ENCODE measurements at regions not wholly inside any gene's neighbourhood (a gene's known extent, or its start where the extent isn't known, plus 50 kb on each side); places are given as distances from the start of the nearest gene placed in this dataset.

DNA sequence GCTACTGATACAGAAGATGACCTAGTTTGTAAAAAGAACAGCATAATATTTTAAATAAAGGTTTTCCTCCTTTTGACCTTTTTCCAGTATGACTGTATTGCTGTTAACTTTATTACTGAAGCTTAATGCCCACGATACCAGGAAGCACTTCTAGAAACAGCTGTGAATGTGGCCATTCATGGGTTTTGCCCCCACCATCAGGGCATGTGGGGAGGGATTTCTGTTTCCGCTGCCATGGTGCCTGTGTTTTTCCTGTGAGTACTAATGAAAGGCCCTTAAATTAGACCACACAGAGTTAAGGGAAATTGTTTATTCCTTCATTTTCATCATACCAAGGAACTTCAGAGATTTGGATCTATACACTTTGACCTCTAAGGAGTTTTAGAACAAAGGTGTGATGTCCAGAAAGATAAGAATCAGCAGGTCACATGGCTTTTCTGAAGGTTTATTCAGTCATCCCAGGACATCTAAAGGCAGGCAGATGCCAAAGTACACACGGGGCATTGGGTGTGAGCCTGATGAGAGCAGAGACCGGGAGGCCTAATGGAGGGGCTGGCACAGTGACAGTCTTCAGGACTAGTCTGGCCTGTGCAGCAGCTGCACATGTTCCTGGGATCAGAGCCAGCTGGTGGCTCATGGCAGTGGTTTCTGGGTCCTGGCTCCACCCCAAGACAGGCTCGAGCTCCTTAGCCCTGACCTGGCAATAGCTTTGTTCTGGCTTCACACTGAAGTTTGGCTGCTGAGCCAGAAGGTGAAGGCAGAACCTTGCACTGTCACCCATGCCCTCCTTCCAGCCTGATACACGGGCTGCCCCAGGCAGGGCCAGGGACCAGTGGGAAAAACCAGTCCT, 190.9 kb downstream of the REEP3 start:
- TF ChIP-seq CTCF (IDR thresholded peaks at IDR 0.05), result no peak
- no peak for TF ChIP-seq EZH2 (IDR thresholded peaks at IDR 0.05)
- TF ChIP-seq EZH2phosphoT487 (IDR thresholded peaks at IDR 0.05), result no peak

All from neural progenitor cell (in vitro differentiated cells).